Thyroid gland (tissue), 4 donors: ENCODE measurements at regions not wholly inside any gene's neighbourhood (a gene's known extent, or its start where the extent isn't known, plus 50 kb on each side); places are given as distances from the start of the nearest gene placed in this dataset.

Source experiments
- DNase-seq, 2 donors: peaks; one replicate each; pipeline ENCODE4 v3.0.0-alpha.2; 2019
- H3K27ac ChIP-seq, 3 donors: fragments of 200-600 bp; sonication (generic); 1 replicate in 2 of 3; 2 replicates in 1 of 3; pipeline ENCODE4 v1.5.1; 2016 to 2019; ENCODE audit warnings: mild to moderate bottlenecking in 1 of 3, moderate library complexity in 1 of 3
- H3K27me3 ChIP-seq: fragments of 200-600 bp; sonication (generic); one replicate; pipeline ENCODE4 v1.5.1; 2019
- H3K36me3 ChIP-seq, 2 donors: fragments of 200-600 bp; sonication (generic); one replicate each; pipeline ENCODE4 v1.5.1; 2016 to 2019
- H3K4me1 ChIP-seq, 2 donors: fragments of 200-600 bp; sonication (generic); one replicate each; pipeline ENCODE4 v1.5.1; 2017 to 2019
- H3K4me3 ChIP-seq, 3 donors: fragments of 200-600 bp; sonication (generic); replicated peaks in 1 of 3; 1 replicate in 2 of 3; 2 replicates in 1 of 3; pipeline ENCODE4 v1.5.1; 2016; ENCODE audit warnings: mild to moderate bottlenecking in 1 of 3
- H3K9me3 ChIP-seq: fragments of 200-600 bp; sonication (generic); one replicate; pipeline ENCODE4 v1.5.1; 2017
- POLR2A ChIP-seq, 2 donors: fragments of 450-650 bp; IDR thresholded peaks; one replicate each; pipeline ENCODE4 v1.6.1; 2017; ENCODE audit warnings: antibody characterized with exemption in 2 of 2, mild to moderate bottlenecking in 2 of 2, moderate library complexity in 1 of 2
- WGBS, 2 donors: methylation state at CpG; one replicate each; pipeline ENCODE4 v1.1.5; 2017; 5-methylcytosine and 5-hydroxymethylcytosine counted together
- intact Hi-C: fragments of 100-400 bp; cut with DNase I; formaldehyde crosslinking; loops from one replicate; pipeline ENCODE4 v1.15.1; 2023
- TF ChIP-seq, protein P1 (sequence below), 6 experiments: fragments of 200-600 bp in 3 of 6; fragments of 450-650 bp in 3 of 6; sonication (generic) in 3 of 6; IDR thresholded peaks; one replicate each; pipeline ENCODE4 v1.5.1; 2016 to 2019; ENCODE audit warnings: antibody characterized with exemption in 6 of 6, mild to moderate bottlenecking in 2 of 6, inconsistent platforms in 1 of 6, moderate library complexity in 1 of 6

GRCh38 chr17:79457889-79458288, 153.0 kb downstream of the RBFOX3 start:
- WGBS, 2 donors: 82 to 87% methylated on average over 12 of the region's 12 CpGs
- no peak for DNase-seq

DNA sequence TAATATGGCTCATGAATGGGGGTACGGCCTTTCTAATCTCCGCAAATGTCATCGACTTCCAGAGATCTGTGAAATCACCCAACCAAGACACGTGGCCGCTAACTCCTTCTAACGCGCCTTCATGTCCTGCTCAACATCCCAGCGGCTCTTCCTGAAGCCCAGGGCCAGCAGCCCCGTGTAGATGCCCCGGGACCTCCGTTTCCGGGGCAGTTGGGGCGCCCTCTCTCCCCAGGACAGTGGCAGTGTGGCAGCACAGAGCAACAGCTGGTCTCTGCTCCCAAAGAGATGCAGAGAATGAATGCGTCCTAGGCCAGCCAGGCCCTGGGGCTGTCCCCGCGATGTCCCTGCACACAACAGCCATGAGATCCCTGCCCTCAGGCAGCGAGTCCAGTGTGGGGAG, 153.5 kb downstream of the RBFOX3 start:
- no peak for DNase-seq
- Histone ChIP-seq H3K27ac (no peak overlapping the region), H3K4me1 (no peaks in the 10 kb centered on the region), H3K27me3 (no peaks in the 10 kb centered on the region), H3K36me3 (no peaks in the 10 kb centered on the region), H3K4me3 (no peak overlapping the region), H3K9me3 (no peaks in the 10 kb centered on the region)
- WGBS, 2 donors: 86 to 87% methylated on average over 17 of the region's 17 CpGs
- intact Hi-C loops: no loop called here
- TF ChIP-seq, protein P1, sequence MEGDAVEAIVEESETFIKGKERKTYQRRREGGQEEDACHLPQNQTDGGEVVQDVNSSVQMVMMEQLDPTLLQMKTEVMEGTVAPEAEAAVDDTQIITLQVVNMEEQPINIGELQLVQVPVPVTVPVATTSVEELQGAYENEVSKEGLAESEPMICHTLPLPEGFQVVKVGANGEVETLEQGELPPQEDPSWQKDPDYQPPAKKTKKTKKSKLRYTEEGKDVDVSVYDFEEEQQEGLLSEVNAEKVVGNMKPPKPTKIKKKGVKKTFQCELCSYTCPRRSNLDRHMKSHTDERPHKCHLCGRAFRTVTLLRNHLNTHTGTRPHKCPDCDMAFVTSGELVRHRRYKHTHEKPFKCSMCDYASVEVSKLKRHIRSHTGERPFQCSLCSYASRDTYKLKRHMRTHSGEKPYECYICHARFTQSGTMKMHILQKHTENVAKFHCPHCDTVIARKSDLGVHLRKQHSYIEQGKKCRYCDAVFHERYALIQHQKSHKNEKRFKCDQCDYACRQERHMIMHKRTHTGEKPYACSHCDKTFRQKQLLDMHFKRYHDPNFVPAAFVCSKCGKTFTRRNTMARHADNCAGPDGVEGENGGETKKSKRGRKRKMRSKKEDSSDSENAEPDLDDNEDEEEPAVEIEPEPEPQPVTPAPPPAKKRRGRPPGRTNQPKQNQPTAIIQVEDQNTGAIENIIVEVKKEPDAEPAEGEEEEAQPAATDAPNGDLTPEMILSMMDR (IDR thresholded peaks at IDR 0.05): no peak
- TF ChIP-seq POLR2A (IDR thresholded peaks at IDR 0.05): no peak

More at GRCh38 chr17:79457889-79458288, 153.0 kb downstream of the RBFOX3 start:
- Histone ChIP-seq H3K4me1 (no peaks in the 10 kb centered on the region), H3K9me3 (no peaks in the 10 kb centered on the region), H3K36me3 (no peaks in the 10 kb centered on the region), H3K27me3 (no peaks in the 10 kb centered on the region), H3K4me3 (no peak overlapping the region), H3K27ac (no peak overlapping the region)
- intact Hi-C loops: no loop called here
- TF ChIP-seq, protein P1 (IDR thresholded peaks at IDR 0.05): no peak
- TF ChIP-seq POLR2A (IDR thresholded peaks at IDR 0.05): no peak

DNA sequence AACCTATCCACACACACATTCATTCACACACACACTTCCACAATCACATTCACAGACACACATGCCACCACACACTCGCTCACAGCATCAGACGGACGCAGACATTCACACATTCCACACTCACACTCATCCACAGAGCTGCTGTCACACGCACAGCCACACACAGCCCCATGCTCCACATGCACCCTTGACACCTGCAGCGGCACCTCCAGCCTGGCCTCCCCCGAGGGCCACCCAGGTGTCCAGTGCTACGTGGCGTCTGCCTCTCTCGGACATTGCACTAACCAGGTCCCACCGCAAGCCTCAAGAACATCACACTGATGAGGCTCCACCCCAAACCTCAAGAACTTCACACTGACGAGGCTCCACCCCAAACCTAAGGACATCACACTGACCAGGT, 155.2 kb downstream of the RBFOX3 start:
- Histone ChIP-seq H3K27ac (no peak overlapping the region), H3K4me1 (no peaks in the 10 kb centered on the region), H3K36me3 (no peaks in the 10 kb centered on the region), H3K27me3 (no peaks in the 10 kb centered on the region), H3K4me3 (no peak overlapping the region), H3K9me3 (no peaks in the 10 kb centered on the region)
- WGBS, 2 donors: 89% methylated on average over 11 of the region's 11 CpGs
- TF ChIP-seq, protein P1 (IDR thresholded peaks at IDR 0.05): no peak
- no peak for TF ChIP-seq POLR2A (IDR thresholded peaks at IDR 0.05)
- no peak for DNase-seq
- intact Hi-C loops: no loop called here

DNA sequence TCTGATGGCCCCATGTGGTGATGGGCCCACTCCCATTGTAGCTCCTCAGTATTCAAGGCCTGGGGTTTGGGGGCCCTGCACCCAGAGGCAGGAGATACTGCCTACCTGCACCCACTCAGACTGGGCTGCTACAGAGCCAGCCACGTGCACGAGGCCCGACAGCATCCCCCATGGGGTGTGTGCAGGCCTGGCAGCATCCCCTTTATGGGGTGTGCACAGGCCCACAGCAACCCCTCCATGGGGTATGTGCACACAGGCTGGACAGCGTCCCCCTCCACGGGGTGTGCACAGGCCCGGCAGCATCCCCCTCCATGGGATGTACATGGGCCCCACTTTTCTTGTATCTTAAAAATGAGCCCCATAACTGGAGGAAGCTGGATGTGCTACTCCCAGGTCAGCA, 156.0 kb downstream of the RBFOX3 start:
- 88% methylated on average over 4 to 6 of the region's 6 CpGs for WGBS, 2 donors
- H3K36me3 ChIP-seq: no peaks in the 10 kb centered on the region
- TF ChIP-seq, protein P1 (IDR thresholded peaks at IDR 0.05): no peak
- TF ChIP-seq POLR2A (IDR thresholded peaks at IDR 0.05): no peak
- no peak overlapping the region for H3K27ac ChIP-seq
- H3K4me1 ChIP-seq: no peaks in the 10 kb centered on the region
- no peaks in the 10 kb centered on the region for H3K27me3 ChIP-seq
- no peak for DNase-seq
- H3K4me3 ChIP-seq: no peak overlapping the region
- H3K9me3 ChIP-seq: no peaks in the 10 kb centered on the region
- intact Hi-C loops: no loop called here

- no peak for DNase-seq
- no peak overlapping the region for H3K27ac ChIP-seq
- intact Hi-C loops: no loop called here
- no peak overlapping the region for H3K4me3 ChIP-seq
- WGBS, 2 donors: 79 to 85% methylated on average over 4 to 6 of the region's 6 CpGs
- no peaks in the 10 kb centered on the region for H3K9me3 ChIP-seq
- H3K27me3 ChIP-seq: no peaks in the 10 kb centered on the region
- TF ChIP-seq, protein P1 (IDR thresholded peaks at IDR 0.05): no peak
- no peak for TF ChIP-seq POLR2A (IDR thresholded peaks at IDR 0.05)
- H3K4me1 ChIP-seq: no peaks in the 10 kb centered on the region
- H3K36me3 ChIP-seq: no peaks in the 10 kb centered on the region
These were observed 157.4 kb downstream of the RBFOX3 start for GRCh38 chr17:79453481-79453880.
